H9 (cell line): ENCODE measurements at regions not wholly inside any gene's neighbourhood (a gene's known extent, or its start where the extent isn't known, plus 50 kb on each side); places are given as distances from the start of the nearest gene placed in this dataset.

Experiments used
- DNase-seq: peaks from one replicate; pipeline ENCODE4 v3.0.0-alpha.2; 2017
- H2AFZ ChIP-seq: one replicate; pipeline ENCODE4 v1.6.1; 2013; ENCODE audit warnings: mild to moderate bottlenecking, low read length, control low read depth, moderate library complexity
- H2AK5ac ChIP-seq: 2 replicates; pipeline ENCODE4 v1.6.1; 2013; ENCODE audit warnings: low read length, control low read depth, mixed read lengths; ENCODE audit not compliant: insufficient read length
- H2BK120ac ChIP-seq: one replicate; pipeline ENCODE4 v1.6.1; 2013; ENCODE audit warnings: low read depth, mild to moderate bottlenecking, low read length, control low read depth, inconsistent platforms; ENCODE audit not compliant: poor library complexity, severe bottlenecking
- H2BK12ac ChIP-seq: 2 replicates; pipeline ENCODE4 v1.6.1; 2013; ENCODE audit warnings: low read length, control low read depth, mixed read lengths, low read depth; ENCODE audit not compliant: insufficient read length
- H2BK15ac ChIP-seq: 2 replicates; pipeline ENCODE4 v1.6.1; 2013; ENCODE audit warnings: low read depth, low read length, control low read depth
- H2BK20ac ChIP-seq: one replicate; pipeline ENCODE4 v1.6.1; 2013; ENCODE audit warnings: low read depth, mild to moderate bottlenecking, low read length, control low read depth, inconsistent platforms; ENCODE audit not compliant: poor library complexity, severe bottlenecking
- H2BK5ac ChIP-seq: 2 replicates; pipeline ENCODE4 v1.6.1; 2013; ENCODE audit warnings: low read length, control low read depth, mixed read lengths; ENCODE audit not compliant: insufficient read length
- H3K14ac ChIP-seq: 2 replicates; pipeline ENCODE4 v1.6.1; 2013; ENCODE audit warnings: low read length, control low read depth; ENCODE audit not compliant: insufficient read depth
- H3K18ac ChIP-seq: 2 replicates; pipeline ENCODE4 v1.6.1; 2013; ENCODE audit warnings: low read depth, mild to moderate bottlenecking, mixed read lengths, low read length, control low read depth; ENCODE audit not compliant: insufficient read length
- H3K23ac ChIP-seq: 2 replicates; pipeline ENCODE4 v1.6.1; 2013; ENCODE audit warnings: low read length, control low read depth, mixed read lengths, low read depth; ENCODE audit not compliant: insufficient read length
- H3K23me2 ChIP-seq: 2 replicates; pipeline ENCODE4 v1.6.1; 2013; ENCODE audit warnings: low read depth, mild to moderate bottlenecking, mixed read lengths, low read length, control low read depth; ENCODE audit not compliant: insufficient read length, poor library complexity, severe bottlenecking
- H3K27ac ChIP-seq: 2 replicates; pipeline ENCODE4 v1.5.1; 2013; ENCODE audit warnings: low read length, control low read depth, mixed read lengths, low read depth; ENCODE audit not compliant: insufficient read length
- H3K27me3 ChIP-seq: 2 replicates; pipeline ENCODE4 v1.6.1; 2013; ENCODE audit warnings: low read length, control low read depth, inconsistent platforms; ENCODE audit not compliant: insufficient read depth
- H3K4ac ChIP-seq: 2 replicates; pipeline ENCODE4 v1.6.1; 2013; ENCODE audit warnings: low read depth, mild to moderate bottlenecking, control low read depth, inconsistent platforms, low read length, moderate library complexity
- H3K4me1 ChIP-seq: 2 replicates; pipeline ENCODE4 v1.6.1; 2013; ENCODE audit warnings: low read length, control low read depth, inconsistent platforms; ENCODE audit not compliant: insufficient read depth
- H3K4me2 ChIP-seq: 2 replicates; pipeline ENCODE4 v1.6.1; 2013; ENCODE audit warnings: low read length, control low read depth, mixed read lengths; ENCODE audit not compliant: insufficient read length, insufficient read depth
- H3K56ac ChIP-seq: 2 replicates; pipeline ENCODE4 v1.6.1; 2013; ENCODE audit warnings: low read depth, mild to moderate bottlenecking, mixed read lengths, low read length, control low read depth; ENCODE audit not compliant: insufficient read length
- H3K79me1 ChIP-seq: 2 replicates; pipeline ENCODE4 v1.6.1; 2013; ENCODE audit warnings: low read depth, mild to moderate bottlenecking, moderate library complexity, low read length, control low read depth, inconsistent platforms; ENCODE audit not compliant: insufficient read depth, poor library complexity, severe bottlenecking
- H3K79me2 ChIP-seq: 2 replicates; pipeline ENCODE4 v1.6.1; 2013; ENCODE audit warnings: low read length, control low read depth, inconsistent platforms; ENCODE audit not compliant: insufficient read depth
- H3K9ac ChIP-seq: 2 replicates; pipeline ENCODE4 v1.6.1; 2013; ENCODE audit warnings: low read length, control low read depth, mixed read lengths; ENCODE audit not compliant: insufficient read length; ENCODE audit errors: extremely low read depth
- H3K9me3 ChIP-seq: one replicate; pipeline ENCODE4 v1.6.1; 2013; ENCODE audit warnings: low read depth, low read length, inconsistent platforms; ENCODE audit not compliant: control insufficient read depth
- H3T11ph ChIP-seq: one replicate; pipeline ENCODE4 v1.6.1; 2013; ENCODE audit warnings: mild to moderate bottlenecking, low read length, control low read depth, inconsistent platforms
- H4K20me1 ChIP-seq: one replicate; pipeline ENCODE4 v1.6.1; 2013; ENCODE audit not compliant: control insufficient read depth, insufficient read length, insufficient read depth
- H4K5ac ChIP-seq: 2 replicates; pipeline ENCODE4 v1.6.1; 2013; ENCODE audit warnings: low read depth, mild to moderate bottlenecking, mixed read lengths, low read length, control low read depth; ENCODE audit not compliant: insufficient read length
- H4K8ac ChIP-seq: replicated peaks from 2 replicates; pipeline ENCODE4 v1.6.1; 2013; ENCODE audit warnings: low read length, control low read depth, mixed read lengths, low read depth; ENCODE audit not compliant: insufficient read length
- H4K91ac ChIP-seq: 2 replicates; pipeline ENCODE4 v1.6.1; 2013; ENCODE audit warnings: low read depth, mild to moderate bottlenecking, moderate library complexity, mixed read lengths, low read length, control low read depth; ENCODE audit not compliant: insufficient read length
- H3K27ac Mint-ChIP-seq, 3 experiments: 2 replicates in 2 of 3; 3 replicates in 1 of 3; pipeline ENCODE4 v1.8.0; 2020 to 2021; ENCODE audit warnings: mixed read lengths in 3 of 3, mild to moderate bottlenecking in 1 of 3, moderate library complexity in 1 of 3
- H3K27me3 Mint-ChIP-seq: 2 replicates; pipeline ENCODE4 v1.8.0; 2021; ENCODE audit warnings: low read depth, mild to moderate bottlenecking, moderate library complexity, mixed read lengths
- H3K36me3 Mint-ChIP-seq, 3 experiments: 2 replicates in 2 of 3; 3 replicates in 1 of 3; pipeline ENCODE4 v1.8.0; 2020 to 2021; ENCODE audit warnings: low read depth in 3 of 3, mixed read lengths in 3 of 3; ENCODE audit not compliant: insufficient read depth in 1 of 3
- H3K4me1 Mint-ChIP-seq, 2 experiments: 2 replicates each; pipeline ENCODE4 v1.8.0; 2020; ENCODE audit warnings: mixed read lengths in 2 of 2
- H3K4me3 Mint-ChIP-seq, 2 experiments: 2 replicates in 1 of 2; 3 replicates in 1 of 2; pipeline ENCODE4 v1.8.0; 2020 to 2021; ENCODE audit warnings: mild to moderate bottlenecking in 2 of 2, mixed read lengths in 2 of 2, moderate library complexity in 1 of 2
- H3K9me3 Mint-ChIP-seq, 2 experiments: 2 replicates in 1 of 2; 3 replicates in 1 of 2; pipeline ENCODE4 v1.8.0; 2020; ENCODE audit warnings: mild to moderate bottlenecking in 2 of 2, mixed read lengths in 2 of 2, moderate library complexity in 1 of 2
- CTCF ChIP-seq: fragments of 200-600 bp; sonication (generic); conservative IDR thresholded peaks from 3 replicates; pipeline ENCODE4 v1.8.0; 2021; ENCODE audit warnings: antibody characterized with exemption, mild to moderate bottlenecking
- WGBS: extraction: QIAGEN DNeasy Blood & Tissue Kit; methylation state at CpG from one replicate; pipeline ENCODE4 v1.1.7; 2013; ENCODE audit warnings: missing lambda C conversion rate, low lambda C conversion rate, mixed read lengths; ENCODE audit not compliant: insufficient read length; ENCODE audit errors: extremely low coverage; 5-methylcytosine and 5-hydroxymethylcytosine counted together

- Histone ChIP-seq H3K79me2 (no peaks in the 10 kb centered on the region), H3K27ac (no peak overlapping the region), H3K9ac (no peak overlapping the region), H2BK120ac (no peak overlapping the region), H2BK12ac (no peak overlapping the region), H3K56ac (no peak overlapping the region), H2BK20ac (no peak overlapping the region), H3K27me3 (no peaks in the 10 kb centered on the region), H3K4me2 (no peak overlapping the region), H4K91ac (no peak overlapping the region), H3K23ac (no peak overlapping the region), H2AFZ (no peak overlapping the region), H2BK5ac (no peak overlapping the region), H3K4ac (no peak overlapping the region), H4K20me1 (no peaks in the 10 kb centered on the region), H3K14ac (no peak overlapping the region), H4K5ac (no peak overlapping the region), H3K18ac (no peak overlapping the region), H3K23me2 (no peaks in the 10 kb centered on the region), H3K4me1 (peaks cover 2% of the 10 kb centered on the region; the same call in 1 of the 2 replicates), H4K8ac (no peak overlapping the region), H3T11ph (no peak overlapping the region), H3K9me3 (no peaks in the 10 kb centered on the region), H3K79me1 (no peaks in the 10 kb centered on the region), H2BK15ac (no peak overlapping the region), H2AK5ac (no peak overlapping the region)
- no peak for DNase-seq
- peaks cover 6 to 7% of the 10 kb centered on the region in 2 experiments for H3K9me3 Mint-ChIP-seq
- no peaks in the 10 kb centered on the region for H3K27me3 Mint-ChIP-seq
- no peak overlapping the region for H3K4me3 Mint-ChIP-seq
- no CpG with 5 or more reads among the region's 1 CpG for WGBS
- H3K27ac Mint-ChIP-seq, result no peak overlapping the region
- H3K36me3 Mint-ChIP-seq, result peaks cover 4 to 12% (median 5%) of the 10 kb centered on the region in 3 experiments; a peak in 5 of 7 replicates
- H3K4me1 Mint-ChIP-seq, result peaks cover 18 to 19% of the 10 kb centered on the region in 2 experiments
- no peak for TF ChIP-seq CTCF
Observed at GRCh38 chr6:155519176-155519738, 63.6 kb upstream of the NOX3 start.
